ENCODE measurements at regions not wholly inside any gene's neighbourhood (a gene's known extent, or its start where the extent isn't known, plus 50 kb on each side); places are given as distances from the start of the nearest gene placed in this dataset.

DNA sequence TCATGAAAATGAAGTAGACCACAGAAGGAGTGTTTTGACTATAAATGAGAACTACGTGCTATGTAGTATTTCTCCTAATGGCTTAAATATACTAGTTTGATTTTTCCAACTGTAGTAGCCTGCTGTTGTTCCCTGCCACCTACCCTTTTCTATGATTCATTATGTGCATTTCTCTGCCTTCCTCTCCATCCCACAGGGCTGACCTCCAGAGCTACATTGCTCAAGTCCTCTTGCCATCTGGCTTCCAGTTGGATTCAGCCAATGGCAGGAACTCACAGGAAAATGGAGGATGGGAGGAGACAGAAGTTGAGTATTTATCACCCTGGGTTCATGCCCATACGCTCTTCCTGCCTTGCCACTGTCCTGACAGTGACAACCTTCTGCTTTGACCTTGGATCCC lies 515.3 kb downstream of the SOX5 start:
- Histone ChIP-seq H3K4me1 (ENCODE audit: insufficient read depth, low read length) (no peaks in the 10 kb centered on the region), H3K9me3 (ENCODE audit: control insufficient read depth in 1 of 2, insufficient read depth in 1 of 2, low read length in 2 of 2) (no peaks in the 10 kb centered on the region), H3K27me3 (ENCODE audit: control insufficient read depth in 1 of 2, insufficient read depth in 2 of 2, low read length in 2 of 2) (no peaks in the 10 kb centered on the region), H3K36me3 (ENCODE audit: insufficient read depth, low read length) (no peaks in the 10 kb centered on the region), H3K4me3 (ENCODE audit: low read length) (no peak overlapping the region), H3K27ac (ENCODE audit: low read depth in 1 of 2, low read length in 2 of 2) (no peak overlapping the region)
- ChIA-PET POLR2A (no interaction called here), CTCF (no interaction called here)
- H3K27me3 Mint-ChIP-seq = no peaks in the 10 kb centered on the region
- intact Hi-C loops (cut with DNase I, micrococcal nuclease) = loop anchor here in 1 of 2 experiments (2.0 kb wide), 1 partner anchor 43 kb away; no protein-coding TSS in a partner anchor
- ATAC-seq (ENCODE audit: poor library complexity) (no peak), DNase-seq (no peak)
- no peak overlapping the region for H3K4me3 Mint-ChIP-seq
- TF ChIP-seq, protein P1, sequence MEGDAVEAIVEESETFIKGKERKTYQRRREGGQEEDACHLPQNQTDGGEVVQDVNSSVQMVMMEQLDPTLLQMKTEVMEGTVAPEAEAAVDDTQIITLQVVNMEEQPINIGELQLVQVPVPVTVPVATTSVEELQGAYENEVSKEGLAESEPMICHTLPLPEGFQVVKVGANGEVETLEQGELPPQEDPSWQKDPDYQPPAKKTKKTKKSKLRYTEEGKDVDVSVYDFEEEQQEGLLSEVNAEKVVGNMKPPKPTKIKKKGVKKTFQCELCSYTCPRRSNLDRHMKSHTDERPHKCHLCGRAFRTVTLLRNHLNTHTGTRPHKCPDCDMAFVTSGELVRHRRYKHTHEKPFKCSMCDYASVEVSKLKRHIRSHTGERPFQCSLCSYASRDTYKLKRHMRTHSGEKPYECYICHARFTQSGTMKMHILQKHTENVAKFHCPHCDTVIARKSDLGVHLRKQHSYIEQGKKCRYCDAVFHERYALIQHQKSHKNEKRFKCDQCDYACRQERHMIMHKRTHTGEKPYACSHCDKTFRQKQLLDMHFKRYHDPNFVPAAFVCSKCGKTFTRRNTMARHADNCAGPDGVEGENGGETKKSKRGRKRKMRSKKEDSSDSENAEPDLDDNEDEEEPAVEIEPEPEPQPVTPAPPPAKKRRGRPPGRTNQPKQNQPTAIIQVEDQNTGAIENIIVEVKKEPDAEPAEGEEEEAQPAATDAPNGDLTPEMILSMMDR (IDR thresholded peaks at IDR 0.05) = no peak
- H3K4me1 Mint-ChIP-seq (ENCODE audit: low read depth) = no peaks in the 10 kb centered on the region
- no peaks in the 10 kb centered on the region for H3K36me3 Mint-ChIP-seq (ENCODE audit: low read depth)
- no peak overlapping the region for H3K27ac Mint-ChIP-seq
- H3K9me3 Mint-ChIP-seq = peaks cover 8% of the 10 kb centered on the region

DNA sequence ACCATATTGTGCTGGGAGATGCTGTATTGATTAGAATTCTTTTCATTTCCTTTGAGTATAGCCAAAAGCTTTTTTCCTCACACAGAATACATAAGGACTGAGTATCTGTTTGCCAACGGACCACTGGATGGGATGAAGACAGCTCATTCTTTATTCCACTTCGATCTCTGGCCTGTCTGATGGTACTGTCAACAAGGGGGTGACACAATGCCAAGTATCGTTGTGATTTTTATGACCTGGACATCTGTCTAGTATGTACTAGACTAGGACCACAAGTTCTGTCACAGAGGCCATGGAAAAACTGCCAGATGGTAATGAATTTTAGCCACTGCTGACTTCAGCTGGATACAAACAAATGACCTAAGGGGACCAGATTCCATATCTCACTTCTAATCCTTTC lies 502.7 kb downstream of the SOX5 start:
- H3K4me3 ChIP-seq (ENCODE audit: low read length) = no peak overlapping the region
- H3K27me3 ChIP-seq (ENCODE audit: control insufficient read depth in 1 of 2, insufficient read depth in 2 of 2, low read length in 2 of 2) = no peaks in the 10 kb centered on the region
- H3K4me1 ChIP-seq (ENCODE audit: insufficient read depth, low read length) = no peaks in the 10 kb centered on the region
- no peaks in the 10 kb centered on the region for H3K36me3 ChIP-seq (ENCODE audit: insufficient read depth, low read length)
- no peak overlapping the region for H3K27ac ChIP-seq (ENCODE audit: low read depth in 1 of 2, low read length in 2 of 2)
- Mint-ChIP-seq H3K4me1 (ENCODE audit: low read depth) (no peaks in the 10 kb centered on the region), H3K9me3 (no peaks in the 10 kb centered on the region), H3K27ac (no peak overlapping the region), H3K27me3 (no peaks in the 10 kb centered on the region), H3K36me3 (ENCODE audit: low read depth) (no peaks in the 10 kb centered on the region), H3K4me3 (no peak overlapping the region)
- intact Hi-C loops (cut with DNase I, micrococcal nuclease) = no loop called here
- H3K9me3 ChIP-seq (ENCODE audit: control insufficient read depth in 1 of 2, insufficient read depth in 1 of 2, low read length in 2 of 2) = no peaks in the 10 kb centered on the region
- TF ChIP-seq, protein P1 (IDR thresholded peaks at IDR 0.05) = no peak
- ChIA-PET CTCF (no interaction called here), POLR2A (no interaction called here)
- no peak for DNase-seq
- ATAC-seq (ENCODE audit: poor library complexity) = no peak

DNA sequence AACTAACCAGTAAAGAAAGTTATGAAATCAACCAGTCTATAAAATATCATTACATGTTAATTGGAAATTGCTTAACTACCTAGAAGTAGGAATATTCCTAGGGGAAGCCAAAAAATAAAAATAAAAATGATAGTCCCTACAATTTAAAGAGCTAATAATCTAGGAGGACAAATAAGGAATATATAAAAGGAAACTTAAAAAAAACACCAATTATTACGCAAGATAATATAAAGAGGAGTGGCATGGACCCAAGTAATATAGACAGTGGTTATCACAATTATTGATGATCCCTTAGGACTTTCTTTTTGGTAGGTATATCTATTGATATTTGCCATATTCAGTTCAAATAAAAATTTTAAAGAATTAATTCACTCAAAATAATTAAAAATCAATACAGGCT lies 498.7 kb downstream of the SOX5 start:
- DNase-seq (no peak), ATAC-seq (ENCODE audit: poor library complexity) (no peak)
- Histone ChIP-seq H3K9me3 (ENCODE audit: control insufficient read depth in 1 of 2, insufficient read depth in 1 of 2, low read length in 2 of 2) (no peaks in the 10 kb centered on the region), H3K4me1 (ENCODE audit: insufficient read depth, low read length) (no peaks in the 10 kb centered on the region), H3K36me3 (ENCODE audit: insufficient read depth, low read length) (no peaks in the 10 kb centered on the region), H3K4me3 (ENCODE audit: low read length) (no peak overlapping the region), H3K27me3 (ENCODE audit: control insufficient read depth in 1 of 2, insufficient read depth in 2 of 2, low read length in 2 of 2) (no peaks in the 10 kb centered on the region), H3K27ac (ENCODE audit: low read depth in 1 of 2, low read length in 2 of 2) (no peak overlapping the region)
- TF ChIP-seq, protein P1 (IDR thresholded peaks at IDR 0.05) = no peak
- H3K4me3 Mint-ChIP-seq = no peak overlapping the region
- no peaks in the 10 kb centered on the region for H3K36me3 Mint-ChIP-seq (ENCODE audit: low read depth)
- H3K4me1 Mint-ChIP-seq (ENCODE audit: low read depth) = no peaks in the 10 kb centered on the region
- ChIA-PET POLR2A (no interaction called here), CTCF (no interaction called here)
- peaks cover 2% of the 10 kb centered on the region for H3K9me3 Mint-ChIP-seq
- intact Hi-C loops (cut with DNase I, micrococcal nuclease) = no loop called here
- no peaks in the 10 kb centered on the region for H3K27me3 Mint-ChIP-seq
- no peak overlapping the region for H3K27ac Mint-ChIP-seq

Measured in CD4-positive, alpha-beta T cell (primary cell).